GM21723 (cell line): ENCODE measurements at regions not wholly inside any gene's neighbourhood (a gene's known extent, or its start where the extent isn't known, plus 50 kb on each side); places are given as distances from the start of the nearest gene placed in this dataset.
"Not testable (repeated sequence)": the region's sequence is repeated elsewhere in the genome, so short reads cannot be mapped to it uniquely, and the experiment has no call there.

ENCODE experiments used
- ATAC-seq: cut with Tn5 transposase; IDR thresholded peaks from one replicate; pipeline ENCODE4 v1.9.1; 2021; ENCODE audit warnings: mild to moderate bottlenecking, moderate library complexity; ENCODE audit not compliant: unreplicated experiment

- ATAC-seq = no peak
These were observed 299.4 kb downstream of the MAN2A1 start for GRCh38 chr5:109989161-109989560.

DNA sequence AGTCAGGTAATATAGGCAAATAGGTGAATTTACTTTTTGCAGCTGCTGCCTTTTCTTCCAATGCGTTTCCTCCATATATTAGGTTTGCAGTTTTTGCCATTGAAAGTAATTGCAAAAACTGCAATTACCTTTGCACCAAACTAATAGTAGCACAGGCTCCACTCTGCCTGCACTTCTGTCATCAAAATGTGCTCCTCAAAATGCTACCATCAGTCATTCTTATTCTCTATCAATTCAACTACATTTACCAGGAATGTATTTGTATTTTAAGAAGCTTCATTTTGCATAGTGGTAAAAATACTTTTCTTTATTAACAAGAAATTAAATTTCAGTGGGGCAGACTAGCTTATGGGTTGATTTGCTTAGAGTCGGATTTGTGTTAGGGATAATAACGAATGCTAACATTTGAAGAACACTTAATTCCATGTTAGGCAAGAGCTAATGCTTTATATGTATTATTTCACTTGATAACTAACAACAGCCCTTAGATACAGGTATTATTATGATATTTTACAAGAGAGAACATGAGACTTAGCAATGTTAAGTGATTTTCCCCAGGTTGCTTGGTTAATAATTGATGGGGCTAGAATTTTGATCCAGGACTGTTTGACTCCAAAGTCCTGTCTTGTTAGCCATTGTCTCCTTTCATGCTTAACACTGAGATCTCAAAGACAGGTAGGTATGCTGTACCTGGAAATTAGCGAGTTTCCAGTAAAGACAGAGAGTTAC, 300.4 kb downstream of the MAN2A1 start:
- no peak for ATAC-seq

- ATAC-seq = no peak
These were observed 301.1 kb downstream of the MAN2A1 start for GRCh38 chr5:109990723-109991359.

DNA sequence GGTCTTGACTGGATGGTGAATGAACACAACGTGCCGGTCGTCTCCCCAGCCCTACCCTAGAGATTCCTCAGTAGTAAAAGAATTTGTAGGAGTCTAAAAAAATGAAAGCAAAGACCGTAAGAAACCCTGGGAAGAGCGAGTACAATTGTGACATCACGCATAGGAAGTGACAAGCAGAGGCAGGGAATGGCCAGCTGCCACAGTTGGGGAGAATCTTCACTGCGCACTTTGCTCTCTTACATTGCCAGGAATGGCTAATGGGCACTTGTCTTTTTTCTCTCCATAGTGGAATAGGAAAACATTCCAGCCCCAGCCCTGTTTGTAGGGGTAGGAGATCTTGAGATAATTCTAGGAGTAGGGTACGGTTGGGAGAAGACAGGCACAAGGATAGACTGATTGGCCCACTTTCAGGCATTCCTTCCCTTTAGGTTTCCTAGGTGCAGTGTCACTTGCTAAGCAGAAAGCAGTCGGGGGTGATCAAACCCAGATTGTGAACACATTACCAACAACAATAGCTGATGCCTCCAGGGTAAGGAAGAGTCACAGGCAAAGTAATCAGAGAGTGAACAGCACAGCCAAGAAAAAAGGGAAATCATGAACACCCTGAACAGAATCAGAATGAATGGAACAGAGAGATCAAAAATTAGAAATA, 302.7 kb downstream of the MAN2A1 start:
- ATAC-seq = no peak

DNA sequence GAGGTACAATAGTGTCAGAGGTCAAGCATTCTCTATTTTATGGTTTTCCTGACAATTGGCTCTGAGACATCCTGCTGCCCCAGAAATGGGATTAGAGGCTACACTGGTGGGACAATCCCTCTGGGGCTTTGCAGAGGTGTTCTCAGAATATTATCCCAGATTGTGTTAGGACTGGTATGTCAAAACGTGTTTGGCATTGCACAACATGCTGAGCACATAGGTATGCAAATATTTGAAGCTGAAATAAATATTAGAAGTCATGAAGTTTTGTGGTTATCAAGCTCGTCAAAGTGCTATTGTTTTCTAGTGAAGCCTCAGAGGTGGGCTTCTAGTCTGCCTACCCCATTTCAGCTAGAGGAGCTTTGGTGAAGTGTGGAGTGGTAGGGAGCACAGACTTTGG, 304.4 kb downstream of the MAN2A1 start:
- ATAC-seq = no peak

DNA sequence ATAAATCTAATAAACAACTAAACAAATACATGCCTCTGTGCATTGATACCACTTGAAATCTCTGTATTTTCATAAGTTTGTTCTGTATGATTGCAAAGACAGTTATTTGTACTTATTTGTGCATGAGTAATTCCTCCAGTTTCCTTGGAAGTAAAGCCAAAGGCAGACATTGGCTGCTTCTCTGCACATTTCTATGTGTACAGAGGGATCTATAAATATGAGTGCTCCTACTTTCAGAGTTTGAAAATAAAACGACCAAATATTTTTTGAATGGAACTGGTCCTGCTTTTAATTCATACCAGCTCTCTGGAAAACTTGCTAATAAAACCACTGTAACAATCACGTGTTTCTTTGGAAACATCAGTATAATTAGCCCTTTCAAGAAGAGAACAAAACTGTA, 306.5 kb downstream of the MAN2A1 start:
- no peak for ATAC-seq

- ATAC-seq = no peak
These were observed 307.4 kb downstream of the MAN2A1 start for GRCh38 chr5:109997161-109997560.

DNA sequence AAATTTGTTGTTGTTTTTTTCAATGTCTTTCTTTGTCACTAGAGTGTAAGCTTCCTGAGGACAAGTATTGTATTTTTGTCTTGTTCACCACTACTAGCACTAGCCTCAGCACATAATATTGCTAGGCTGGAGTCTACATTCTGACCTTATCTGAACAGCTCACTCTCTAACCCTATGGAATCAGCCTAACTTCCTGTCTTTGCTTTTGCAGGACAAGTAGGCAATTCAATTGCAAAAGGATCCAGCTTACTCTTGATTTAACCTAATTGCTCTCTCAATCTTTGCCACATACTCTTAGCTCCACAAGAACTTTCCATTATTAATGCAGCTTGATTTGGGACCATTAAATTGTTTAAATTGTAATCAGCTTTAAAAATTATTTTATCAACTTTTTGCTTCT, 308.5 kb downstream of the MAN2A1 start:
- ATAC-seq = no peak

GRCh38 chr5:109998726-109999125, 309.0 kb downstream of the MAN2A1 start:
- ATAC-seq = no peak

DNA sequence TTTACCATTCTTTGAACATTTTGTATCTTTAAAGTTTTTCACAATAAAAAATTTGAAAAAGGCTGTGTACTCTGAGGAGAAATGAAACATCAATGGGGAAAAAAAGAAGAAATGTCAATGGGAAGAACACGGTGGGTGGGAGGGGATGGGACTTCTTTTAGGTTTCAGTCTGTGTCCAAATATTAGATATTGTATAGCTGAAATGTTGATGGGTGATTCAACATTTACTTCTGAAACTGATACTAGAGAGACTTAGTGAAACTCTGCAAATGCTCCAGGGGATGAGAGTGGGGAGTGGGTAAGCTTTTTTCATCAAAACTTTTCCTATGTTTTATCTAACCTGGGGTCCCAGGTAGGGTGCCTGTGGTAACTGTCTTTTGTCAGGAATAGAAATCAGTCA, 311.9 kb downstream of the MAN2A1 start:
- ATAC-seq = no peak

GRCh38 chr5:110002652-110003051, 312.9 kb downstream of the MAN2A1 start:
- no peak for ATAC-seq

DNA sequence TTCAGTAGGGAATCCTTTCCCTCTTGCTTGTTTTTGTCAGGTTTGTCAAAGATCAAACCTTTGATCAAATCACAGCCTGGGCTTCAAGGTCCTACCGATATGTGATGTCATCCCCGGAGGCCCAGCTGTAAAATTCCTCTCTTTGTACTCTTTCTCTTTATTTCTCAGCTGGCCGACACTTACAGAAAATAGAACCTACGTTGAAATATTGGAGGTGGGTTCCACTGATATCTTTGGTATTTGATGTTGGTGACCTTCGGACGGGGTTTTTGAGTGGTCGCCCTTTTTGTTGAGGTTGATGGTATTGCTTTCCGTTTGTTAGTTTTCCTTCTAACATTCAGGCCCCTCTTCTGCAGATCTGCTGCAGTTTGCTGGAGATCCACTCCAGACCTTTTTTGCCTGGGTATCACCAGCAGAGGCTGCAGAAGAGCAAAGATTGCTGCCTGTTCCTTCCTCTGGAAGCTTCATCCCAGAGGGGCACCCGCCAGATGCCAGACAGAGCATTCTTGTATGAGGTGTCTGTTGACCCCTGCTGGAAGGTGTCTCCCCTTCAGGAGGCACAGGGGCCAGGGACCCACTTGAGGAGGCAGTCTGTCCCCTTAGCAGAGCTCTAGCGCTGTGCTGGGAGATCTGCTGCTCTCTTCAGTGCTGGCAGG, 316.3 kb downstream of the MAN2A1 start:
- not testable (repeated sequence) for ATAC-seq

- ATAC-seq = no peak
These were observed 317.4 kb downstream of the MAN2A1 start for GRCh38 chr5:110007101-110007500.

DNA sequence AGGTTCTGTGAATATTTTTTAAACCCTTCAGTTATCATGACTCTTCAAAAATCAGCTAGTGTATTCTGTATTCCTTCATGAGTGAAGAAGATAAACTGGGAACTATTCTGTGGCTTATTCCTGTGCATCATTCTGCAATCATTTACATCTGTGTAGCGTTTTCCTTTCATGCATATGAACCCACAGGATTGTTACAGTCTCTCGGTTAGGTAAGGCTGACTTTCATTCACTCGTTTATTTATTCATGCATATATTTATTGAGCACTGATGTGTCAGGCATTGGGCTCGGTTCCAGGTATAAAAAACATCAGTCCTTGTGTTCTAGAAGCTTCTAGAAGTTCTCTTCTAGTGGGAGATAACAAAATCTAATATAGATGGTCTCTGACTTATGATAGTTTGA, 318.4 kb downstream of the MAN2A1 start:
- no peak for ATAC-seq

DNA sequence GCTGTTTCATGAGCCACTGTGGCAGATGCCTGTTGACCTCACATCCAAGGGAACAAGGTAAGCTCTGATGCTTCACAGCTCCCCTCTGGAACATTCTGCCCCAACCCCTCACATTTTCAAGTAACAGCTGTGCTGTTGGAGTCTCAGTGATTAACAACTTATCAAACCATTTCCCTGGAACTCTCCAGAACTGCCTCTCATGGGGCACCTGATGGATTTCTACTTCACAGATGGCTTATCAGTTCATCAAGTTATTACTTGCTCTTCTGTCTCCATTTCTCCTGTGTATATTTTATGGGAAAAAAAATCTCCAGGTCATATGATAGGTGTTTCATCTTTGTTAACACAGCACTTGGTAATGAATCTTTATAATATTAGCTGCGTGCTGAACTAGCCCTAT, 322.4 kb downstream of the MAN2A1 start:
- no peak for ATAC-seq

DNA sequence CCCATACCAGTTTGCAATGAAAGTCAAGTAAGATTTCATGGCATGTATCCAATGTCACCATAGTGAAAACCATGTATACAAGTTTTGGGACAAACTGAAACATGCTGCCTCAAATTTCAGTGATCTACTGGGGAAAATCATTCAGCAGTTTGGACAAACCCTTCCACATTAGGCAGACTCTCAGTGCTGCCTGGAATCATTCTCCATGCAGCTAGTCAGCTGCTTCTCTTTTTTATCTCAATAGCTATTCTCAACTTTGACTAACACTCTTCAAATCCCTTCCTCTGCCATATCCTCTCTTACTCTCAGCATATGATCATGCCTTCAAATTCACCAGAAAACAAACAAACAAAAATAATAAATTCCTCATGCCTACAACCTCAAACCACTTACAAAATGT, 323.3 kb downstream of the MAN2A1 start:
- ATAC-seq = no peak

DNA sequence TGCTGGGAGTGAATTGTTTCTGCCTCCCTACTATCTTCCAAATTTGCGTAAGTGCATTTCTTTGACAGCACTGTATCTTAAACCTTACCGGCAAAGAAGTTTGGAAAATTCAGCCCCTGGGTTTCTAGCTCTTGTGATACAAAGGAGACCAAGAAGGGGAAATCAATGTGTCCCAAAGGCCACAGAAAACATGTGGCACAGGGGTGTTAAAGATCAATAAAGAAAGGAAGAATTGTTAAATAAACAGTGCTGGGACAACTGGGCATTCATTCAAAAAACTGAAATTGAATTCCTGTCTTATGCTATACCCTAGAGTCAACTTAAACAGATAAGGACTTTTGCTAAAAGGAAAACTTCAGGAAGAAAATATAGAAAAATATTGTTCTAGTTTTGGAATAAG, 328.1 kb downstream of the MAN2A1 start:
- ATAC-seq = no peak

DNA sequence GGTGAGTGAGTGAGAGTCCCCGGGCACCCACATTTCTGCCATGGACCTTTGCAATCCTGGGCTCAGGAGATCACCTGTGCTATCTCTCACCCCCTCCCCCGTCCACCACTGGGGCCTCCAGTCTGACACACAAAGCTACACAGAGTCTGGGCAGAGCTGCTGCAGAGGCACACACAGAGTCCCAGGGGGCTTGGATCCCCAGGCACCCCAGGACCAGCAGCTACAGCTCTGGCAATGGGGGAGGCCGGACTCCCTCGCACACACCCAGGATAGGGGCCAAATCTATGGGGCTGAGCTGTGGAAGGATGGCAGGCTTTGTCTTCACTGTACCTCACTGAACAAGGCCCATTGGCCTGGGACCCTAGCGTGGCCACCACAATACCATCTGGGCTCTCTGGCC, 328.8 kb downstream of the MAN2A1 start:
- ATAC-seq = no peak

DNA sequence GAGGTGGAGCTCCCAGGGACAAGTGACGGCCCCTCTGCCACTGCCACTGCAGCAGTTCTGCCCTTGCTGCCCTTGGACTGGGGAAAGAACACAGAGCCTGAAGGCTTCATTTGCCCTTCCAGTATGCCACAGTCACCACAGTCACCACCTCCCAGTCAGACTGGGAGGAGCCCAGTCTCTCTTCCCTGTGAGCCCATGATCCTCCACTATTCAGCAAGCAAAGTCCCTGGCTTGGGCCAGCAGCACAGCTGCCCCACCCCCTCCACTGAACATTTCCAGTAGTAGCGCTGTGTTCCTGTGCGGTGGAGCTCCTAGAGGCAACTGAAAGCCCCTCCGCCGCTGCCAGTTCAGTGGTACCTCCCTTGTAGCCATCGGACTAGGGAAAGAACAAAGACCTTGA, 329.4 kb downstream of the MAN2A1 start:
- ATAC-seq = no peak

DNA sequence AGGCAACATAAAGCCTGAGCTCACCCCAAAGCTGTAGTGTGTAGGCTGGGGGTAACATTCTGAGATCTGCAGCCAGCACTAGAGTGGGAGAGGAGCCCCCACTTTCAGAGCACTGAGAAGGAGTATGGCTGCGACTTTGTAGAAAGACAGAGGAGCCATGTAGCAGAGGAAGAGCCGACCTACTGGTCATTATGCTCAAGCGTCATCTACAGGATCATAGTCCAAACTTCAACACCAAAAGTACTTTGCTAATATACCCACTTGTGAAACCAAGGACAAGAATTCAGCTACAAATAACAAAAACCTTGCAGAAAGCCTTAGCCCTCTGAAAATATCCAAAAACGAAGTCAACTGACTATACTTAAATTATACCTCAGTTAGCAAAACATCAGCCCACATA, 330.1 kb downstream of the MAN2A1 start:
- ATAC-seq = no peak

GRCh38 chr5:110021251-110021650, 331.5 kb downstream of the MAN2A1 start:
- ATAC-seq = no peak

DNA sequence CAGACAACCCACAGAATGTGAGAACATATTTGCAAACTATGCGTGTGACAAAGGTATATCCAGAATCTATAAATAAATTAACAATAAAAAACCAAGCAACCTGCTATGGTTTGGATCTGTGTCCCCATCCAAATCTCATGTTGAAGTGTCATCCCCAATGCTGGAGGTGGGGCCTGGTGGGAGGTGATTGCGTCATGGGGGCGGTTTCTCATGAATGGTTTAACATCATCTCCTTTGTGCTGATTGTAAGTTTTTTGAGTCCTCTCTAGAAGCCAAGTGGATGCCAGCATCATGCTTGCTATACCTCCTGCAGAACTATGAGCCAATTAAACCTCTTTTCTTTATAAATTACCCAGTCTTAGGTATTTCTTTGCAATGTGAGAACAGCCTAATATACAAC, 335.4 kb downstream of the MAN2A1 start:
- ATAC-seq = no peak
